ENCODE measurements at regions not wholly inside any gene's neighbourhood (a gene's known extent, or its start where the extent isn't known, plus 50 kb on each side); places are given as distances from the start of the nearest gene placed in this dataset.

- ATAC-seq (no peak), DNase-seq (no peak)
- Mint-ChIP-seq H3K4me3 (no peak overlapping the region), H3K9me3 (peaks cover 2 to 7% of the 10 kb centered on the region in 2 donors), H3K36me3 (no peaks in the 10 kb centered on the region), H3K4me1 (no peaks in the 10 kb centered on the region), H3K27ac (no peak overlapping the region), H3K27me3 (ENCODE audit: low read depth in 2 of 2) (no peaks in the 10 kb centered on the region)
- H3K36me3 ChIP-seq (ENCODE audit: control insufficient read depth, insufficient read depth, low read length) = no peaks in the 10 kb centered on the region
- no peaks in the 10 kb centered on the region for H3K27me3 ChIP-seq (ENCODE audit: control insufficient read depth, insufficient read depth, low read length)
- no peaks in the 10 kb centered on the region for H3K4me1 ChIP-seq (ENCODE audit: control insufficient read depth, insufficient read depth, low read length)
- intact Hi-C loops (cut with micrococcal nuclease) = no loop called here
- no peak for TF ChIP-seq CTCF (IDR thresholded peaks at IDR 0.05)
- peaks cover 5% of the 10 kb centered on the region for H3K9me3 ChIP-seq (ENCODE audit: control insufficient read depth, insufficient read depth, low read length)
- no peak overlapping the region for H3K27ac ChIP-seq (ENCODE audit: low read length)
- no CpG with 5 or more reads among the region's 2 CpGs for WGBS (ENCODE audit: insufficient coverage)
- H3K4me3 ChIP-seq (ENCODE audit: low read length) = no peak overlapping the region
Measured at GRCh38 chr18:67342159-67342558, 174.4 kb downstream of the DSEL start.

GRCh38 chr18:67337696-67338095, 178.8 kb downstream of the DSEL start:
- DNase-seq (no peak), ATAC-seq (no peak)
- 35% methylated on average over 1 of the region's 1 CpG for WGBS (ENCODE audit: insufficient coverage)
- Histone ChIP-seq H3K27me3 (ENCODE audit: control insufficient read depth, insufficient read depth, low read length) (no peaks in the 10 kb centered on the region), H3K27ac (ENCODE audit: low read length) (no peak overlapping the region), H3K4me3 (ENCODE audit: low read length) (no peak overlapping the region), H3K4me1 (ENCODE audit: control insufficient read depth, insufficient read depth, low read length) (no peaks in the 10 kb centered on the region), H3K36me3 (ENCODE audit: control insufficient read depth, insufficient read depth, low read length) (no peaks in the 10 kb centered on the region), H3K9me3 (ENCODE audit: control insufficient read depth, insufficient read depth, low read length) (peaks cover 8% of the 10 kb centered on the region)
- H3K4me1 Mint-ChIP-seq = no peaks in the 10 kb centered on the region
- intact Hi-C loops (cut with micrococcal nuclease) = no loop called here
- H3K9me3 Mint-ChIP-seq = peaks cover 4 to 12% of the 10 kb centered on the region in 2 donors
- H3K4me3 Mint-ChIP-seq = no peak overlapping the region
- H3K27ac Mint-ChIP-seq = no peak overlapping the region
- no peak for TF ChIP-seq CTCF (IDR thresholded peaks at IDR 0.05)
- no peaks in the 10 kb centered on the region for H3K27me3 Mint-ChIP-seq (ENCODE audit: low read depth in 2 of 2)
- H3K36me3 Mint-ChIP-seq = peaks cover 7% of the 10 kb centered on the region

- no peak for ATAC-seq
- no peaks in the 10 kb centered on the region for H3K4me1 Mint-ChIP-seq
Measured at GRCh38 chr18:67331857-67332256, 184.7 kb downstream of the DSEL start.

More at GRCh38 chr18:67331857-67332256, 184.7 kb downstream of the DSEL start:
- no peak overlapping the region for H3K27ac Mint-ChIP-seq
- H3K27me3 Mint-ChIP-seq (ENCODE audit: low read depth in 2 of 2) = no peaks in the 10 kb centered on the region
- WGBS (ENCODE audit: insufficient coverage) = no CpG with 5 or more reads among the region's 1 CpG
- H3K9me3 Mint-ChIP-seq = peaks cover 8 to 11% of the 10 kb centered on the region in 2 donors
- DNase-seq = no peak
- TF ChIP-seq CTCF (IDR thresholded peaks at IDR 0.05) = no peak
- H3K4me3 Mint-ChIP-seq = no peak overlapping the region
- Histone ChIP-seq H3K27ac (ENCODE audit: low read length) (no peak overlapping the region), H3K4me1 (ENCODE audit: control insufficient read depth, insufficient read depth, low read length) (no peaks in the 10 kb centered on the region), H3K27me3 (ENCODE audit: control insufficient read depth, insufficient read depth, low read length) (no peaks in the 10 kb centered on the region), H3K9me3 (ENCODE audit: control insufficient read depth, insufficient read depth, low read length) (no peaks in the 10 kb centered on the region), H3K4me3 (ENCODE audit: low read length) (no peak overlapping the region), H3K36me3 (ENCODE audit: control insufficient read depth, insufficient read depth, low read length) (no peaks in the 10 kb centered on the region)
- intact Hi-C loops (cut with micrococcal nuclease) = no loop called here
- H3K36me3 Mint-ChIP-seq = peaks cover 7% of the 10 kb centered on the region

Measured in natural killer cell (primary cell).